ENCODE measurements at regions not wholly inside any gene's neighbourhood (a gene's known extent, or its start where the extent isn't known, plus 50 kb on each side); places are given as distances from the start of the nearest gene placed in this dataset.
A peak's percentile ranks its signal among the peaks of the same experiment; 100 is the strongest.

DNA sequence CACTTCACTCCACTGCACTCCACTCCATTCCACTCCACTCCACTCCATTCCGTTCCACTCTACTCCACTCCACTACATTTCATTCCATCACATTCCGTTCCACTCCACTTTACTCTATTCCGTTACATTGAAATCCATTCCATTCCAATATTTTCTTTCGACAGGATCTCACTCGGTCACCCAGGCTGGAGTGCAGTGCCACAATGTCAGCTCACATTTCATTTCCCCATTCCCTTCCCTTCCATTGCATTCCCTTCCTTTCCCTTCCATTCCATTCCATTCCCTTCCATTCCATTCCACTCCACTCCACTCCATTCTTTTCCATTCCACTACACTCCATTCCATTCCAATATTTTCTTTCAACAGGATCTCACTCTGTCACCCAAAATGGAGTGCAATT, 1407.6 kb upstream of the USP9Y start:
- DNase-seq (ENCODE audit: low spot score) = no peak

DNA sequence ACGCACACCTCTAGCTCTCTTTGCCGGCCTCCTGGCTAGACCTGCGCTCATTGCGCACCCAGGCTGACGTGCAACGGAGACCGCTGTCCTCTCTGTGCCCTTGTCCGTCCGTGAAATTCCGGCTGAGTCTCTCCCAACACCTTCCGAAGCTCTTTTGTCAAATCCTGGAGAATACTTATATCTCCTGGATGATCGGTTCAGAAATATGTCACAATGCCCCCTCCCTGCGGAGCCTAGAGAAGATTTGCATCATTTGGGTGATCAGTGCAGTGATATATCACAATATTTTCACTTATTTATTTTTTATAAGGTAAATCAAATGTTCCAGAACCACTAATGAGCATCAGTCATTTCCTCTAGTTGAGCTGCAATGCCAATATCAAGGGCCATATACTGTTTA, 1366.9 kb upstream of the USP9Y start:
- DNase-seq (ENCODE audit: low spot score) = peak; percentile 3

Data from cerebellar cortex (tissue), 1 donor.